ENCODE measurements at regions not wholly inside any gene's neighbourhood (a gene's known extent, or its start where the extent isn't known, plus 50 kb on each side); places are given as distances from the start of the nearest gene placed in this dataset.

GRCh38 chr5:2891781-2892180 lies 140.3 kb upstream of the IRX2 start:
- TF ChIP-seq CTCF (IDR thresholded peaks at IDR 0.05) (no peak), RAD21 (conservative IDR thresholded peaks at IDR 0.05 in 1 of 2, IDR thresholded peaks at IDR 0.05 in 1 of 2) (no peak), PBX3 (IDR thresholded peaks at IDR 0.05) (no peak)

All from A549 (cell line).